GM12878 (cell line): ENCODE measurements at regions not wholly inside any gene's neighbourhood (a gene's known extent, or its start where the extent isn't known, plus 50 kb on each side); places are given as distances from the start of the nearest gene placed in this dataset.

Experiments
- EP300 ChIP-seq, 2 experiments: fragments of 150-350 bp in 1 of 2; IDR thresholded peaks; 2 replicates each; pipeline ENCODE4 v1.6.1; 2011 to 2012; ENCODE audit warnings: low read depth in 2 of 2, low read length in 2 of 2, borderline replicate concordance in 1 of 2, improper control_type of control experiment in 1 of 2, inconsistent platforms in 1 of 2; ENCODE audit not compliant: control insufficient read depth in 1 of 2
- MYC ChIP-seq: IDR thresholded peaks from 2 replicates; pipeline ENCODE4 v1.6.1; 2011; ENCODE audit warnings: mild to moderate bottlenecking, low read length, moderate library complexity, inconsistent platforms; ENCODE audit not compliant: insufficient read depth, insufficient replicate concordance, insufficient read length, severe bottlenecking
- POLR2A ChIP-seq: IDR thresholded peaks from 2 replicates; pipeline ENCODE4 v1.6.1; 2011; ENCODE audit warnings: low read depth, mild to moderate bottlenecking, low read length
- TF ChIP-seq, protein P1 (sequence below): fragments of 450-650 bp; IDR thresholded peaks from 2 replicates; pipeline ENCODE4 v1.6.1; 2016; ENCODE audit warnings: mild to moderate bottlenecking, moderate library complexity, borderline replicate concordance
- TF ChIP-seq, protein P2 (sequence below), 3 experiments: IDR thresholded peaks in 2 of 3; conservative IDR thresholded peaks in 1 of 3; 2 replicates each; pipeline ENCODE4 v1.5.1; 2011; ENCODE audit warnings: low read depth in 3 of 3, low read length in 3 of 3, mild to moderate bottlenecking in 3 of 3, control low read depth in 2 of 3, moderate library complexity in 2 of 3, inconsistent platforms in 1 of 3, mixed read lengths in 1 of 3; ENCODE audit not compliant: control insufficient read depth in 2 of 3, insufficient read depth in 1 of 3; ENCODE audit errors: extremely low read depth in 1 of 3
- TF ChIP-seq, protein P3 (sequence below): IDR thresholded peaks from 2 replicates; pipeline ENCODE4 v1.6.1; 2012; ENCODE audit warnings: mild to moderate bottlenecking, low read depth, low read length
- TF ChIP-seq, protein P4 (sequence below): IDR thresholded peaks from 2 replicates; pipeline ENCODE4 v1.6.1; 2012; ENCODE audit warnings: low read depth, low read length, improper control_type of control experiment

DNA sequence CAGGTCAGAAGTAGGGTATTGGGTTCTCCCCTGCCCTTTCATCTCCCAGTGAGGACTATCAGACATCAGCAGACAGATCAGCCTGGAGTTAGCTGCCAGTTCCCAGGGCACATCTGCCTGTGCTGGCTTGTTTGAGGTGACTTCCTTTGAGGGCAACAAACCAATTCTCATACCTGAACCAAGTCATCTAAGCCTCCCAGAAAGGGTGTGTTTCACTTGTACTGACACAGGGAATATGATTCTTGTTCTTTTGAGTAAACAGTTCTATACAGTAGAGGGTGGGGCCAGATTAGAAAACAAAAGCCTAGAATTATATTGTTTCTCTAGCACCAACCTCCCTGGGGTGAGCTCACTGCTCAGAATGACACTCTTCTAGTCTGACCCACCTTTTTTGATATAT is 591.9 kb downstream of the SLC4A3 start:
- TF ChIP-seq, protein P1, sequence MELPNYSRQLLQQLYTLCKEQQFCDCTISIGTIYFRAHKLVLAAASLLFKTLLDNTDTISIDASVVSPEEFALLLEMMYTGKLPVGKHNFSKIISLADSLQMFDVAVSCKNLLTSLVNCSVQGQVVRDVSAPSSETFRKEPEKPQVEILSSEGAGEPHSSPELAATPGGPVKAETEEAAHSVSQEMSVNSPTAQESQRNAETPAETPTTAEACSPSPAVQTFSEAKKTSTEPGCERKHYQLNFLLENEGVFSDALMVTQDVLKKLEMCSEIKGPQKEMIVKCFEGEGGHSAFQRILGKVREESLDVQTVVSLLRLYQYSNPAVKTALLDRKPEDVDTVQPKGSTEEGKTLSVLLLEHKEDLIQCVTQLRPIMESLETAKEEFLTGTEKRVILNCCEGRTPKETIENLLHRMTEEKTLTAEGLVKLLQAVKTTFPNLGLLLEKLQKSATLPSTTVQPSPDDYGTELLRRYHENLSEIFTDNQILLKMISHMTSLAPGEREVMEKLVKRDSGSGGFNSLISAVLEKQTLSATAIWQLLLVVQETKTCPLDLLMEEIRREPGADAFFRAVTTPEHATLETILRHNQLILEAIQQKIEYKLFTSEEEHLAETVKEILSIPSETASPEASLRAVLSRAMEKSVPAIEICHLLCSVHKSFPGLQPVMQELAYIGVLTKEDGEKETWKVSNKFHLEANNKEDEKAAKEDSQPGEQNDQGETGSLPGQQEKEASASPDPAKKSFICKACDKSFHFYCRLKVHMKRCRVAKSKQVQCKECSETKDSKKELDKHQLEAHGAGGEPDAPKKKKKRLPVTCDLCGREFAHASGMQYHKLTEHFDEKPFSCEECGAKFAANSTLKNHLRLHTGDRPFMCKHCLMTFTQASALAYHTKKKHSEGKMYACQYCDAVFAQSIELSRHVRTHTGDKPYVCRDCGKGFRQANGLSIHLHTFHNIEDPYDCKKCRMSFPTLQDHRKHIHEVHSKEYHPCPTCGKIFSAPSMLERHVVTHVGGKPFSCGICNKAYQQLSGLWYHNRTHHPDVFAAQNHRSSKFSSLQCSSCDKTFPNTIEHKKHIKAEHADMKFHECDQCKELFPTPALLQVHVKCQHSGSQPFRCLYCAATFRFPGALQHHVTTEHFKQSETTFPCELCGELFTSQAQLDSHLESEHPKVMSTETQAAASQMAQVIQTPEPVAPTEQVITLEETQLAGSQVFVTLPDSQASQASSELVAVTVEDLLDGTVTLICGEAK: no peak
- TF ChIP-seq, protein P2, sequence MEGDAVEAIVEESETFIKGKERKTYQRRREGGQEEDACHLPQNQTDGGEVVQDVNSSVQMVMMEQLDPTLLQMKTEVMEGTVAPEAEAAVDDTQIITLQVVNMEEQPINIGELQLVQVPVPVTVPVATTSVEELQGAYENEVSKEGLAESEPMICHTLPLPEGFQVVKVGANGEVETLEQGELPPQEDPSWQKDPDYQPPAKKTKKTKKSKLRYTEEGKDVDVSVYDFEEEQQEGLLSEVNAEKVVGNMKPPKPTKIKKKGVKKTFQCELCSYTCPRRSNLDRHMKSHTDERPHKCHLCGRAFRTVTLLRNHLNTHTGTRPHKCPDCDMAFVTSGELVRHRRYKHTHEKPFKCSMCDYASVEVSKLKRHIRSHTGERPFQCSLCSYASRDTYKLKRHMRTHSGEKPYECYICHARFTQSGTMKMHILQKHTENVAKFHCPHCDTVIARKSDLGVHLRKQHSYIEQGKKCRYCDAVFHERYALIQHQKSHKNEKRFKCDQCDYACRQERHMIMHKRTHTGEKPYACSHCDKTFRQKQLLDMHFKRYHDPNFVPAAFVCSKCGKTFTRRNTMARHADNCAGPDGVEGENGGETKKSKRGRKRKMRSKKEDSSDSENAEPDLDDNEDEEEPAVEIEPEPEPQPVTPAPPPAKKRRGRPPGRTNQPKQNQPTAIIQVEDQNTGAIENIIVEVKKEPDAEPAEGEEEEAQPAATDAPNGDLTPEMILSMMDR (IDR thresholded peaks at IDR 0.05 in 2 of 3, conservative IDR thresholded peaks at IDR 0.05 in 1 of 3; ENCODE audit: control insufficient read depth in 2 of 3, extremely low read depth in 1 of 3, insufficient read depth in 1 of 3, low read depth in 3 of 3, low read length in 3 of 3): no peak
- TF ChIP-seq POLR2A: no peak
- no peak for TF ChIP-seq EP300 (IDR thresholded peaks at IDR 0.05; ENCODE audit: borderline replicate concordance in 1 of 2, control insufficient read depth in 1 of 2, low read depth in 2 of 2, low read length in 2 of 2)
- TF ChIP-seq, protein P3, sequence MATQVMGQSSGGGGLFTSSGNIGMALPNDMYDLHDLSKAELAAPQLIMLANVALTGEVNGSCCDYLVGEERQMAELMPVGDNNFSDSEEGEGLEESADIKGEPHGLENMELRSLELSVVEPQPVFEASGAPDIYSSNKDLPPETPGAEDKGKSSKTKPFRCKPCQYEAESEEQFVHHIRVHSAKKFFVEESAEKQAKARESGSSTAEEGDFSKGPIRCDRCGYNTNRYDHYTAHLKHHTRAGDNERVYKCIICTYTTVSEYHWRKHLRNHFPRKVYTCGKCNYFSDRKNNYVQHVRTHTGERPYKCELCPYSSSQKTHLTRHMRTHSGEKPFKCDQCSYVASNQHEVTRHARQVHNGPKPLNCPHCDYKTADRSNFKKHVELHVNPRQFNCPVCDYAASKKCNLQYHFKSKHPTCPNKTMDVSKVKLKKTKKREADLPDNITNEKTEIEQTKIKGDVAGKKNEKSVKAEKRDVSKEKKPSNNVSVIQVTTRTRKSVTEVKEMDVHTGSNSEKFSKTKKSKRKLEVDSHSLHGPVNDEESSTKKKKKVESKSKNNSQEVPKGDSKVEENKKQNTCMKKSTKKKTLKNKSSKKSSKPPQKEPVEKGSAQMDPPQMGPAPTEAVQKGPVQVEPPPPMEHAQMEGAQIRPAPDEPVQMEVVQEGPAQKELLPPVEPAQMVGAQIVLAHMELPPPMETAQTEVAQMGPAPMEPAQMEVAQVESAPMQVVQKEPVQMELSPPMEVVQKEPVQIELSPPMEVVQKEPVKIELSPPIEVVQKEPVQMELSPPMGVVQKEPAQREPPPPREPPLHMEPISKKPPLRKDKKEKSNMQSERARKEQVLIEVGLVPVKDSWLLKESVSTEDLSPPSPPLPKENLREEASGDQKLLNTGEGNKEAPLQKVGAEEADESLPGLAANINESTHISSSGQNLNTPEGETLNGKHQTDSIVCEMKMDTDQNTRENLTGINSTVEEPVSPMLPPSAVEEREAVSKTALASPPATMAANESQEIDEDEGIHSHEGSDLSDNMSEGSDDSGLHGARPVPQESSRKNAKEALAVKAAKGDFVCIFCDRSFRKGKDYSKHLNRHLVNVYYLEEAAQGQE: no peak
- no peak for TF ChIP-seq MYC
- TF ChIP-seq, protein P4, sequence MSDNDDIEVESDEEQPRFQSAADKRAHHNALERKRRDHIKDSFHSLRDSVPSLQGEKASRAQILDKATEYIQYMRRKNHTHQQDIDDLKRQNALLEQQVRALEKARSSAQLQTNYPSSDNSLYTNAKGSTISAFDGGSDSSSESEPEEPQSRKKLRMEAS: no peak
